KMS-11 (cell line): ENCODE measurements at regions not wholly inside any gene's neighbourhood (a gene's known extent, or its start where the extent isn't known, plus 50 kb on each side); places are given as distances from the start of the nearest gene placed in this dataset.
"Not testable (repeated sequence)": the region's sequence is repeated elsewhere in the genome, so short reads cannot be mapped to it uniquely, and the experiment has no call there.

ENCODE experiments used
- H2AFZ ChIP-seq: fragments of 200-600 bp; sonication (generic); 2 replicates; pipeline ENCODE4 v1.6.1; 2016; ENCODE audit warnings: antibody characterized with exemption, mixed run types, low read depth
- H3K27ac ChIP-seq: fragments of 200-600 bp; sonication (generic); 2 replicates; pipeline ENCODE4 v1.6.1; 2016; ENCODE audit warnings: mild to moderate bottlenecking, mixed run types
- H3K27me3 ChIP-seq: fragments of 200-600 bp; sonication (generic); 2 replicates; pipeline ENCODE4 v1.6.1; 2017; ENCODE audit warnings: mild to moderate bottlenecking, low read depth, mixed run types, moderate library complexity; ENCODE audit not compliant: insufficient read depth
- H3K36me3 ChIP-seq: fragments of 200-600 bp; sonication (generic); 2 replicates; pipeline ENCODE4 v1.6.1; 2017; ENCODE audit warnings: mild to moderate bottlenecking, mixed run types; ENCODE audit not compliant: insufficient read depth
- H3K4me1 ChIP-seq: fragments of 200-600 bp; sonication (generic); 2 replicates; pipeline ENCODE4 v1.6.1; 2016; ENCODE audit warnings: mild to moderate bottlenecking, low read depth, mixed run types; ENCODE audit not compliant: poor library complexity, severe bottlenecking
- H3K4me2 ChIP-seq: fragments of 200-600 bp; sonication (generic); 2 replicates; pipeline ENCODE4 v1.7.0; 2016; ENCODE audit warnings: mild to moderate bottlenecking, mixed run types
- H3K4me3 ChIP-seq: fragments of 200-600 bp; sonication (generic); IDR thresholded peaks from 2 replicates; pipeline ENCODE4 v1.6.1; 2017; ENCODE audit warnings: low read depth, low read length, mixed read lengths; ENCODE audit not compliant: insufficient read depth
- H3K79me2 ChIP-seq: fragments of 200-600 bp; sonication (generic); 2 replicates; pipeline ENCODE4 v1.6.1; 2016; ENCODE audit warnings: low read depth, mixed run types; ENCODE audit not compliant: insufficient read depth
- H3K9ac ChIP-seq: fragments of 200-600 bp; sonication (generic); 2 replicates; pipeline ENCODE4 v1.6.1; 2016; ENCODE audit warnings: mild to moderate bottlenecking, mixed run types
- H4K20me1 ChIP-seq: fragments of 200-600 bp; sonication (generic); 2 replicates; pipeline ENCODE4 v1.6.1; 2016; ENCODE audit warnings: mild to moderate bottlenecking, mixed run types; ENCODE audit not compliant: insufficient read depth
- TF ChIP-seq, protein P1 (sequence below): fragments of 200-600 bp; sonication (generic); conservative IDR thresholded peaks from 2 replicates; pipeline ENCODE4 v1.6.1; 2017; ENCODE audit warnings: low read depth, mild to moderate bottlenecking, antibody characterized with exemption, low read length, moderate library complexity, mixed read lengths

DNA sequence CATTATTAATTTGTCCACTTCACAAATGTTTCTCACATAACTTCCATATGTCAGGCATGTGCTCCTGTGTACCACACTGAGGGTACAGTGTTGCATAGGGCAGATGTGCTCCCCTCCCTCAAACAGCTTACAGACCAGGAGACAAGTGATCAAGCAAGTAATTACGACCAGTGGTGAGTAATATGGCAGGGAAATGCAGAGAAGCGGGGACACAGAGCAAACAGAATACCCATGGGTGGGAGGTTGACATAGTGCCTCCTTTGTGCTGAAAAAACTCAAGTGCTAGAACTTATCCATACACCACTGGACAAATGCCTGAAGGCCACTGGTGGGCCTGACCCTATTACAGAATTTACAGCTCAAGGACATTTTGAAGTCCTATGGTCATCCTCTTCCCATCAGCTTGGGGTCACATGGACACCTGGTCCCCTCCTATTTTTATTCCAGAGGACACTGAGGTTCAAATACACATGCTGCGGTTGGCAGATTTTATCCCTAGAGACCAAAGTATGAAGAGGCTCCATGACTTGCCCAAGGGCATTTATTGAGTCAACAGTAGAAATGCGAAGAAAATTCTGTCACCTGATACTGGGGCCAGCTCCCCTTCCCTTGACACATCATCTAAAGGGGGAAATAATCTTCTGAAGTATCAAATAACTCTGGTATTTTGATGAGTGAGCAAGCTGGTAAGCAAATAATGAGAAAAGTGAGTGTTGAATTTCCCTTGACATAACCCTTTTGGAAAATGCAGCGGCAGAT, 116.6 kb downstream of the QRSL1 start:
- H4K20me1 ChIP-seq: no peaks in the 10 kb centered on the region
- no peak overlapping the region for H3K4me3 ChIP-seq
- no peak overlapping the region for H3K9ac ChIP-seq
- no peak overlapping the region for H3K4me2 ChIP-seq
- H3K79me2 ChIP-seq: no peaks in the 10 kb centered on the region
- H3K27me3 ChIP-seq: no peaks in the 10 kb centered on the region
- TF ChIP-seq, protein P1, sequence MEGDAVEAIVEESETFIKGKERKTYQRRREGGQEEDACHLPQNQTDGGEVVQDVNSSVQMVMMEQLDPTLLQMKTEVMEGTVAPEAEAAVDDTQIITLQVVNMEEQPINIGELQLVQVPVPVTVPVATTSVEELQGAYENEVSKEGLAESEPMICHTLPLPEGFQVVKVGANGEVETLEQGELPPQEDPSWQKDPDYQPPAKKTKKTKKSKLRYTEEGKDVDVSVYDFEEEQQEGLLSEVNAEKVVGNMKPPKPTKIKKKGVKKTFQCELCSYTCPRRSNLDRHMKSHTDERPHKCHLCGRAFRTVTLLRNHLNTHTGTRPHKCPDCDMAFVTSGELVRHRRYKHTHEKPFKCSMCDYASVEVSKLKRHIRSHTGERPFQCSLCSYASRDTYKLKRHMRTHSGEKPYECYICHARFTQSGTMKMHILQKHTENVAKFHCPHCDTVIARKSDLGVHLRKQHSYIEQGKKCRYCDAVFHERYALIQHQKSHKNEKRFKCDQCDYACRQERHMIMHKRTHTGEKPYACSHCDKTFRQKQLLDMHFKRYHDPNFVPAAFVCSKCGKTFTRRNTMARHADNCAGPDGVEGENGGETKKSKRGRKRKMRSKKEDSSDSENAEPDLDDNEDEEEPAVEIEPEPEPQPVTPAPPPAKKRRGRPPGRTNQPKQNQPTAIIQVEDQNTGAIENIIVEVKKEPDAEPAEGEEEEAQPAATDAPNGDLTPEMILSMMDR: no peak
- H3K4me1 ChIP-seq: no peaks in the 10 kb centered on the region
- H3K36me3 ChIP-seq: no peaks in the 10 kb centered on the region
- H2AFZ ChIP-seq: no peak overlapping the region
- no peak overlapping the region for H3K27ac ChIP-seq

DNA sequence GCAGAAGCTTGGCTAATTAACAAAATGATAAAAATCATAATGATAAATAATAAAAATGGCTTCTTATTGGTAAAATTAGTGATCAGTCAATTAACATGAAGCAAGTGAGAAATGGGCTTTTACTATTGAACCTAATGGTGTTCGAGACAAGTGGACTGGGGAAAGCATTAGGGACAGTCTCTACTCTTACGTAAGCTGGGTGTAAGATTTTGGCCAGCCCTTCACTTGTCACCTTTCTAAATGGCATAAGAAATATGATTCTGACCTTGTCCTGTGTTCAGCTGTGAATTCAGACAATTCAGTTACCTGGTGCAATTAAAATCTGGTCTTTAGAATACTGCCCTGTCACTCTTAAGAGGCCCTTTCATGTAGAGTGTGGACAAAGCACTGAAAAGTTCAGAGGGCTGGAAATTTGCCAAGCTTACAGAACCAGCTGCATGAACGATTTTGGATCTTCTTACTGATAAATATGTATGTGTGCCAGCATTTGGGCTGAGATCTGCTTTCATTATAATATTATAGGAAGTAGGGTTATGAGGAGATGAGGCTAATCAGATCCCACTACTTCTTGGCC, 115.9 kb downstream of the QRSL1 start:
- no peak overlapping the region for H3K27ac ChIP-seq
- H3K4me1 ChIP-seq: no peaks in the 10 kb centered on the region
- no peaks in the 10 kb centered on the region for H4K20me1 ChIP-seq
- no peaks in the 10 kb centered on the region for H3K27me3 ChIP-seq
- no peaks in the 10 kb centered on the region for H3K79me2 ChIP-seq
- H3K9ac ChIP-seq: no peak overlapping the region
- no peak overlapping the region for H3K4me3 ChIP-seq
- H3K36me3 ChIP-seq: no peaks in the 10 kb centered on the region
- TF ChIP-seq, protein P1: no peak
- no peak overlapping the region for H2AFZ ChIP-seq
- H3K4me2 ChIP-seq: no peak overlapping the region

DNA sequence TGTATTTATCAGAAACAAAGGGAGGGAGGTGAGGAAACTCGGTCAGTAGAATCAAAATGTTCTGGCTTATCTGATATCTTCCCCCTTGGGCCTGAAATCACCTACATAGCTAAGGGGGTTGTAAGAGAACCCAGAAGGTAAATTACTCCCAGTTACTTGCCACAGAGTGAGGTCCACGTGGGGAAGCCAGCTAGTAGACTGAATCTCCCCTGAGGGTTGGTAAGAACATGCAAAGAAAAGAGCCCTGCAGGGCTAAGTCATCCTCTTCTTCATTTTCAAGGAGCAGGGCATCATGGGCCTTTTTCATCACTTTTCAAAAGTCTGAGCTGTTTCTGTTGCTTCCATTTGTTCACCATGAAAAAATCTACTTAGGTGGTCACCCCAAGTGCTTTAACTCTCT, 115.4 kb downstream of the QRSL1 start:
- Histone ChIP-seq H3K27ac (no peak overlapping the region), H3K9ac (no peak overlapping the region), H3K27me3 (no peaks in the 10 kb centered on the region), H3K79me2 (no peaks in the 10 kb centered on the region), H3K4me2 (no peak overlapping the region), H4K20me1 (no peaks in the 10 kb centered on the region), H3K4me3 (no peak overlapping the region), H3K4me1 (no peaks in the 10 kb centered on the region), H2AFZ (no peak overlapping the region), H3K36me3 (no peaks in the 10 kb centered on the region)
- TF ChIP-seq, protein P1: no peak

DNA sequence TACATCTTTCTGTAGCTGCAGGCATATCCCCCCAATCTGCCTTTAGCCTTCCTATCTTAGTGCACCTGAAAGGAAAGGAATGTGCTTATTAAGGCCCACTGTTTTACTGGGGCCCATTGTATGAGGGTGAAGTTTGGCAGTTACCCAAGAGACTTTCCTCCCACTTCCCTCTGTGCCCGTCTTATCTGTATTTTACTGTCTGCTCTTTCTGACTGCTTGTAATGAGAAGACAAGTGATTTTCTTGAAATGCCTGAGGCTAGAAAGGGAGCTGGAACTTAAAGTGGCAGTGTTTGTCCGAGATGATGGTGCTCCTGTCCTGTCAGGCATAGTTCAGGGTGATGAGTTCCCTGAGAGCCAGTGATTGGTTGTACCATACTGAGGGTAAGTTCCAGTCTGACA, 114.7 kb downstream of the QRSL1 start:
- H3K27me3 ChIP-seq, H3K79me2 ChIP-seq, H3K4me2 ChIP-seq, H3K4me1 ChIP-seq, H3K4me3 ChIP-seq, H3K36me3 ChIP-seq, H2AFZ ChIP-seq, H3K27ac ChIP-seq, H4K20me1 ChIP-seq, H3K9ac ChIP-seq: not testable (repeated sequence)

DNA sequence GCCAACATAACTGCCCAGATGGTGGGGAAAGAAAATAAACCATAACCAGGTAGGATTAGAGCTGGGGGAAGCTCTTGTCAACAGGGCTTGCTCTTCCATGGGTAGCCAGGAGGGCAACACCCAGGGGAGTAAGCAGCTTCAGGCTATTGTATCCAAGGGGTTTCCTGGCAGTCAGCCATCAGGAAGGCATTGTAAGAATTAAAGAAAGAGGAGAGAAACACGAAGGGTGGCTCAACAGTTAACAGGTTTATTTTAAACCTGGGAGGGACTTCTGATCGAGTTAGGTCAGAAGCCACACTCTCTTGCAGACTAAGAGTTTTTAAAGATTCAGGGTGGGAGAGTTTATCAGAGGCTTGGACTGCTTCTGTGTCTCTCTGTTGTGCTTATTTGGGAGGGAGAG, 114.2 kb downstream of the QRSL1 start:
- no peak overlapping the region for H3K4me3 ChIP-seq
- no peaks in the 10 kb centered on the region for H3K36me3 ChIP-seq
- no peaks in the 10 kb centered on the region for H3K27me3 ChIP-seq
- H3K4me2 ChIP-seq: no peak overlapping the region
- TF ChIP-seq, protein P1: no peak
- H3K27ac ChIP-seq: no peak overlapping the region
- H4K20me1 ChIP-seq: no peaks in the 10 kb centered on the region
- no peak overlapping the region for H3K9ac ChIP-seq
- H2AFZ ChIP-seq: no peak overlapping the region
- no peaks in the 10 kb centered on the region for H3K4me1 ChIP-seq
- no peaks in the 10 kb centered on the region for H3K79me2 ChIP-seq
